ENCODE measurements at regions not wholly inside any gene's neighbourhood (a gene's known extent, or its start where the extent isn't known, plus 50 kb on each side); places are given as distances from the start of the nearest gene placed in this dataset.

GRCh38 chr6:63460971-63461370 lies 111.3 kb upstream of the LOC128125822 start:
- TF ChIP-seq EP300 (IDR thresholded peaks at IDR 0.05; ENCODE audit: low read depth) (no peak), POLR2A (IDR thresholded peaks at IDR 0.05) (no peak), POLR2AphosphoS5 (IDR thresholded peaks at IDR 0.05) (no peak)
- TF ChIP-seq, protein P1, sequence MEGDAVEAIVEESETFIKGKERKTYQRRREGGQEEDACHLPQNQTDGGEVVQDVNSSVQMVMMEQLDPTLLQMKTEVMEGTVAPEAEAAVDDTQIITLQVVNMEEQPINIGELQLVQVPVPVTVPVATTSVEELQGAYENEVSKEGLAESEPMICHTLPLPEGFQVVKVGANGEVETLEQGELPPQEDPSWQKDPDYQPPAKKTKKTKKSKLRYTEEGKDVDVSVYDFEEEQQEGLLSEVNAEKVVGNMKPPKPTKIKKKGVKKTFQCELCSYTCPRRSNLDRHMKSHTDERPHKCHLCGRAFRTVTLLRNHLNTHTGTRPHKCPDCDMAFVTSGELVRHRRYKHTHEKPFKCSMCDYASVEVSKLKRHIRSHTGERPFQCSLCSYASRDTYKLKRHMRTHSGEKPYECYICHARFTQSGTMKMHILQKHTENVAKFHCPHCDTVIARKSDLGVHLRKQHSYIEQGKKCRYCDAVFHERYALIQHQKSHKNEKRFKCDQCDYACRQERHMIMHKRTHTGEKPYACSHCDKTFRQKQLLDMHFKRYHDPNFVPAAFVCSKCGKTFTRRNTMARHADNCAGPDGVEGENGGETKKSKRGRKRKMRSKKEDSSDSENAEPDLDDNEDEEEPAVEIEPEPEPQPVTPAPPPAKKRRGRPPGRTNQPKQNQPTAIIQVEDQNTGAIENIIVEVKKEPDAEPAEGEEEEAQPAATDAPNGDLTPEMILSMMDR (IDR thresholded peaks at IDR 0.05): no peak
